Trophoblast cell (in vitro differentiated cells and primary cell): ENCODE measurements at regions not wholly inside any gene's neighbourhood (a gene's known extent, or its start where the extent isn't known, plus 50 kb on each side); places are given as distances from the start of the nearest gene placed in this dataset.

Source experiments
- DNase-seq, 2 donors: peaks; one replicate each; pipeline ENCODE4 v3.0.0-alpha.2; 2016
- H2AFZ ChIP-seq: 2 replicates; pipeline ENCODE4 v1.6.1; 2013; ENCODE audit warnings: low read length, moderate library complexity, mild to moderate bottlenecking; ENCODE audit not compliant: insufficient read depth, poor library complexity
- H2AK5ac ChIP-seq: 2 replicates; pipeline ENCODE4 v1.6.1; 2013; ENCODE audit warnings: mild to moderate bottlenecking, low read length
- H2BK120ac ChIP-seq: 2 replicates; pipeline ENCODE4 v1.6.1; 2013; ENCODE audit warnings: low read length, mild to moderate bottlenecking, moderate library complexity; ENCODE audit not compliant: insufficient read depth, poor library complexity
- H2BK12ac ChIP-seq: 2 replicates; pipeline ENCODE4 v1.6.1; 2013; ENCODE audit warnings: mild to moderate bottlenecking, low read length, moderate library complexity
- H2BK5ac ChIP-seq: 2 replicates; pipeline ENCODE4 v1.6.1; 2013; ENCODE audit warnings: low read length, low read depth, moderate library complexity, mild to moderate bottlenecking; ENCODE audit not compliant: poor library complexity
- H3K14ac ChIP-seq: 2 replicates; pipeline ENCODE4 v1.6.1; 2013; ENCODE audit warnings: mild to moderate bottlenecking, low read length
- H3K18ac ChIP-seq: 2 replicates; pipeline ENCODE4 v1.6.1; 2013; ENCODE audit warnings: mild to moderate bottlenecking, low read length
- H3K23ac ChIP-seq: 2 replicates; pipeline ENCODE4 v1.6.1; 2013; ENCODE audit warnings: low read length
- H3K27ac ChIP-seq: 2 replicates; pipeline ENCODE4 v1.5.1; 2013; ENCODE audit warnings: low read depth, mild to moderate bottlenecking, inconsistent platforms, low read length, moderate library complexity
- H3K27me3 ChIP-seq: 2 replicates; pipeline ENCODE4 v1.6.1; 2013; ENCODE audit warnings: inconsistent platforms, mild to moderate bottlenecking, low read length, moderate library complexity; ENCODE audit not compliant: insufficient read depth
- H3K36me3 ChIP-seq, 2 experiments: 1 replicate in 1 of 2; 2 replicates in 1 of 2; pipeline ENCODE4 v1.6.1; 2013; ENCODE audit warnings: low read length in 2 of 2, mild to moderate bottlenecking in 2 of 2, moderate library complexity in 1 of 2; ENCODE audit not compliant: insufficient read depth in 2 of 2, control insufficient read depth in 1 of 2
- H3K4ac ChIP-seq: 2 replicates; pipeline ENCODE4 v1.6.1; 2013; ENCODE audit warnings: low read depth, mild to moderate bottlenecking, low read length, moderate library complexity
- H3K4me1 ChIP-seq, 2 experiments: 1 replicate in 1 of 2; 2 replicates in 1 of 2; pipeline ENCODE4 v1.6.1; 2013; ENCODE audit warnings: low read length in 2 of 2, mild to moderate bottlenecking in 2 of 2, moderate library complexity in 1 of 2; ENCODE audit not compliant: insufficient read depth in 2 of 2, control insufficient read depth in 1 of 2
- H3K4me2 ChIP-seq: 2 replicates; pipeline ENCODE4 v1.6.1; 2013; ENCODE audit warnings: inconsistent platforms, mild to moderate bottlenecking, low read length, moderate library complexity
- H3K4me3 ChIP-seq: 2 replicates; pipeline ENCODE4 v1.5.1; 2013; ENCODE audit warnings: mild to moderate bottlenecking, low read depth, low read length, inconsistent platforms
- H3K79me1 ChIP-seq: one replicate; pipeline ENCODE4 v1.6.1; 2013; ENCODE audit warnings: low read length
- H3K79me2 ChIP-seq: 2 replicates; pipeline ENCODE4 v1.6.1; 2013; ENCODE audit warnings: low read length, mild to moderate bottlenecking; ENCODE audit not compliant: control insufficient read depth, insufficient read depth, poor library complexity
- H3K9ac ChIP-seq: 2 replicates; pipeline ENCODE4 v1.6.1; 2013; ENCODE audit warnings: mild to moderate bottlenecking, low read length
- H3K9me3 ChIP-seq: 2 replicates; pipeline ENCODE4 v1.6.1; 2013; ENCODE audit warnings: low read depth, mild to moderate bottlenecking, control low read depth, inconsistent platforms, low read length; ENCODE audit not compliant: insufficient read depth
- H4K12ac ChIP-seq: 2 replicates; pipeline ENCODE4 v1.6.1; 2013; ENCODE audit warnings: low read depth, mild to moderate bottlenecking, low read length, moderate library complexity
- H4K8ac ChIP-seq: 2 replicates; pipeline ENCODE4 v1.6.1; 2013; ENCODE audit warnings: low read depth, mild to moderate bottlenecking, low read length, moderate library complexity
- H4K91ac ChIP-seq: one replicate; pipeline ENCODE4 v1.6.1; 2013; ENCODE audit warnings: low read depth, mild to moderate bottlenecking, low read length, moderate library complexity
- WGBS: extraction: QIAGEN DNeasy Blood & Tissue Kit; methylation state at CpG from one replicate; pipeline ENCODE4 v1.1.7; 2013; ENCODE audit warnings: missing lambda C conversion rate; ENCODE audit not compliant: insufficient read length, insufficient coverage; ENCODE audit errors: extremely low coverage; 5-methylcytosine and 5-hydroxymethylcytosine counted together

- H3K4me1 ChIP-seq, result no peaks in the 10 kb centered on the region
- H2AFZ ChIP-seq, result no peak overlapping the region
- no peak overlapping the region for H3K4me3 ChIP-seq
- no peak overlapping the region for H3K9ac ChIP-seq
- H3K23ac ChIP-seq, result no peak overlapping the region
- no peak overlapping the region for H3K18ac ChIP-seq
- H4K12ac ChIP-seq, result no peak overlapping the region
- no peak overlapping the region for H2AK5ac ChIP-seq
- H3K14ac ChIP-seq, result no peak overlapping the region
- H4K91ac ChIP-seq, result no peak overlapping the region
- H3K9me3 ChIP-seq, result peaks cover 2% of the 10 kb centered on the region
- no peak overlapping the region for H2BK5ac ChIP-seq
- H4K8ac ChIP-seq, result no peak overlapping the region
- no peaks in the 10 kb centered on the region for H3K27me3 ChIP-seq
- H3K36me3 ChIP-seq, result no peaks in the 10 kb centered on the region
- H3K79me2 ChIP-seq, result no peaks in the 10 kb centered on the region
- H3K4me2 ChIP-seq, result no peak overlapping the region
- H3K4ac ChIP-seq, result no peak overlapping the region
- H3K27ac ChIP-seq, result no peak overlapping the region
- no peaks in the 10 kb centered on the region for H3K79me1 ChIP-seq
- H2BK120ac ChIP-seq, result no peak overlapping the region
- no peak for DNase-seq
- H2BK12ac ChIP-seq, result no peak overlapping the region
Measured at GRCh38 chr5:62111428-62111827, 194.6 kb upstream of the KIF2A start.

GRCh38 chr5:62112689-62113228 is 193.2 kb upstream of the KIF2A start:
- Histone ChIP-seq H3K27me3 (no peaks in the 10 kb centered on the region), H3K79me2 (no peaks in the 10 kb centered on the region), H3K27ac (no peak overlapping the region), H3K4me1 (no peaks in the 10 kb centered on the region), H3K4ac (no peak overlapping the region), H4K12ac (no peak overlapping the region), H3K36me3 (no peaks in the 10 kb centered on the region), H3K4me3 (no peak overlapping the region), H3K23ac (no peak overlapping the region), H3K9ac (no peak overlapping the region), H2BK12ac (no peak overlapping the region), H3K14ac (no peak overlapping the region), H2AK5ac (no peak overlapping the region), H2AFZ (no peak overlapping the region), H3K18ac (no peak overlapping the region), H2BK120ac (no peak overlapping the region), H3K9me3 (no peaks in the 10 kb centered on the region), H3K79me1 (no peaks in the 10 kb centered on the region), H3K4me2 (no peak overlapping the region), H2BK5ac (no peak overlapping the region), H4K8ac (no peak overlapping the region), H4K91ac (no peak overlapping the region)
- DNase-seq, result no peak
- no CpG with 5 or more reads among the region's 2 CpGs for WGBS

DNA sequence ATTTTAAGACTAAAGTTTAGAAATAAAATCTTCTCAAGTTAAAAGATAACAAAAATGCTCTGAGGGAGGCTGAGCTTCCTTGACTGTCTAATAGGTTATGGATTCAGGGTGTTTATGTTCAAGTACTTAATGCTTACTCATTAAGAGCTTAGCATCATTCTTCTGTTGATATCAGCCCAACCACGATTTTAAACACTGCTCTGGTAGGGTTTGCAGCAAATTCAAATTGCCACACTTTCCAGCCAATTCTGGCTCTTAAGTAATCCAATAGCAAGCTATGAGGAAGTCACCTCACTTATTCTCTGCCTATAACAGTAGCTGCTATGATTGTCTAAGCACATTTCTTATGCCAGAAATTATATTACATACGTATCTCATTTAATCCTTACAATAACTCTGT is 191.0 kb upstream of the KIF2A start:
- Histone ChIP-seq H2AFZ (no peak overlapping the region), H4K91ac (no peak overlapping the region), H3K79me2 (no peaks in the 10 kb centered on the region), H3K18ac (no peak overlapping the region), H3K4ac (no peak overlapping the region), H3K27ac (no peak overlapping the region), H3K4me3 (no peak overlapping the region), H4K8ac (no peak overlapping the region), H3K36me3 (no peaks in the 10 kb centered on the region), H3K9ac (no peak overlapping the region), H3K27me3 (no peaks in the 10 kb centered on the region), H3K79me1 (no peaks in the 10 kb centered on the region), H2BK12ac (no peak overlapping the region), H4K12ac (no peak overlapping the region), H3K14ac (no peak overlapping the region), H2AK5ac (no peak overlapping the region), H3K4me1 (no peaks in the 10 kb centered on the region), H2BK120ac (no peak overlapping the region), H3K4me2 (no peak overlapping the region), H2BK5ac (no peak overlapping the region), H3K9me3 (no peaks in the 10 kb centered on the region), H3K23ac (no peak overlapping the region)
- DNase-seq, result no peak
- no CpG with 5 or more reads among the region's 2 CpGs for WGBS

- H3K4me2 ChIP-seq, result no peak overlapping the region
- no peak overlapping the region for H2BK5ac ChIP-seq
- no peak overlapping the region for H3K27ac ChIP-seq
- H3K79me1 ChIP-seq, result no peaks in the 10 kb centered on the region
- H3K27me3 ChIP-seq, result no peaks in the 10 kb centered on the region
- H2AFZ ChIP-seq, result no peak overlapping the region
- no peak overlapping the region for H4K91ac ChIP-seq
- H4K12ac ChIP-seq, result no peak overlapping the region
- no peak overlapping the region for H2BK120ac ChIP-seq
- H4K8ac ChIP-seq, result no peak overlapping the region
- DNase-seq, result no peak
- no peak overlapping the region for H3K23ac ChIP-seq
- no peak overlapping the region for H3K4me3 ChIP-seq
- WGBS, result no CpG with 5 or more reads among the region's 6 CpGs
- no peak overlapping the region for H2AK5ac ChIP-seq
- H3K9ac ChIP-seq, result no peak overlapping the region
- no peaks in the 10 kb centered on the region for H3K4me1 ChIP-seq
- no peak overlapping the region for H2BK12ac ChIP-seq
- H3K36me3 ChIP-seq, result no peaks in the 10 kb centered on the region
- H3K9me3 ChIP-seq, result peaks cover 5% of the 10 kb centered on the region
- H3K18ac ChIP-seq, result no peak overlapping the region
- no peak overlapping the region for H3K4ac ChIP-seq
- no peak overlapping the region for H3K14ac ChIP-seq
- no peaks in the 10 kb centered on the region for H3K79me2 ChIP-seq
Measured at GRCh38 chr5:62124266-62124665, 181.7 kb upstream of the KIF2A start.
